Left ventricle myocardium superior (tissue), 1 donor: ENCODE measurements at regions not wholly inside any gene's neighbourhood (a gene's known extent, or its start where the extent isn't known, plus 50 kb on each side); places are given as distances from the start of the nearest gene placed in this dataset.
"Not testable (repeated sequence)": the region's sequence is repeated elsewhere in the genome, so short reads cannot be mapped to it uniquely, and the experiment has no call there.

ENCODE experiments used
- ATAC-seq: fragments of 200-7000 bp; cut with Tn5 transposase; one replicate; pipeline ENCODE4 v1.9.1; 2020; ENCODE audit warnings: mild to moderate bottlenecking, moderate library complexity
- DNase-seq: peaks from one replicate; pipeline ENCODE4 v3.0.0-alpha.2; 2020
- intact Hi-C: fragments of 100-400 bp; cut with micrococcal nuclease; formaldehyde crosslinking; loops from one replicate; pipeline ENCODE4 v1.11.0; 2022
- donor health status: DM: no; HTN: yes; CAD: no; lungs with severe emphysema.

GRCh38 chr13:85557691-85558467, 241.3 kb downstream of the SLITRK6 start:
- intact Hi-C loops = no loop called here
- DNase-seq (no peak), ATAC-seq (no peak)

- ATAC-seq = no peak
- DNase-seq = no peak
- intact Hi-C loops = no loop called here
Observed at GRCh38 chr13:85551012-85551411, 248.2 kb downstream of the SLITRK6 start.

- ATAC-seq (no peak), DNase-seq (no peak)
- intact Hi-C loops = no loop called here
Observed at GRCh38 chr13:85549819-85550218, 249.4 kb downstream of the SLITRK6 start.

GRCh38 chr13:85548845-85549244, 250.4 kb downstream of the SLITRK6 start:
- ATAC-seq, intact Hi-C loops, DNase-seq: not testable (repeated sequence)

- intact Hi-C loops = no loop called here
- DNase-seq (no peak), ATAC-seq (no peak)
Observed at GRCh38 chr13:85545771-85546170, 253.4 kb downstream of the SLITRK6 start.

GRCh38 chr13:85544756-85545155, 254.5 kb downstream of the SLITRK6 start:
- ATAC-seq (no peak), DNase-seq (no peak)
- intact Hi-C loops = no loop called here

- DNase-seq (no peak), ATAC-seq (no peak)
- intact Hi-C loops = no loop called here
Observed at GRCh38 chr13:85543144-85543543, 256.1 kb downstream of the SLITRK6 start.

GRCh38 chr13:85541476-85541875, 257.7 kb downstream of the SLITRK6 start:
- intact Hi-C loops = no loop called here
- ATAC-seq (no peak), DNase-seq (no peak)

- DNase-seq = no peak
- intact Hi-C loops = no loop called here
- no peak for ATAC-seq
Observed at GRCh38 chr13:85538957-85539356, 260.3 kb downstream of the SLITRK6 start.

GRCh38 chr13:85537601-85538000, 261.6 kb downstream of the SLITRK6 start:
- DNase-seq (no peak), ATAC-seq (no peak)
- intact Hi-C loops = no loop called here

GRCh38 chr13:85536706-85537105, 262.5 kb downstream of the SLITRK6 start:
- DNase-seq = no peak
- ATAC-seq = no peak
- intact Hi-C loops = no loop called here

- ATAC-seq (no peak), DNase-seq (no peak)
- intact Hi-C loops = no loop called here
Observed at GRCh38 chr13:85535316-85536084, 263.7 kb downstream of the SLITRK6 start.

- DNase-seq (no peak), ATAC-seq (no peak)
- intact Hi-C loops = no loop called here
Observed at GRCh38 chr13:85533911-85534310, 265.3 kb downstream of the SLITRK6 start.

- ATAC-seq (no peak), DNase-seq (no peak)
- intact Hi-C loops = no loop called here
Observed at GRCh38 chr13:85529218-85529594, 270.0 kb downstream of the SLITRK6 start.

GRCh38 chr13:85528491-85529217, 270.6 kb downstream of the SLITRK6 start:
- intact Hi-C loops = no loop called here
- DNase-seq (no peak), ATAC-seq (no peak)

- no peak for ATAC-seq
- intact Hi-C loops = no loop called here
Observed at GRCh38 chr13:85527316-85527715, 271.9 kb downstream of the SLITRK6 start.

GRCh38 chr13:85525411-85525810, 273.8 kb downstream of the SLITRK6 start:
- no peak for DNase-seq
- ATAC-seq = no peak
- intact Hi-C loops = no loop called here

More at GRCh38 chr13:85527316-85527715, 271.9 kb downstream of the SLITRK6 start:
- DNase-seq = no peak

- intact Hi-C loops = no loop called here
- ATAC-seq = no peak
- DNase-seq = no peak
Observed at GRCh38 chr13:85521657-85522056, 277.6 kb downstream of the SLITRK6 start.

GRCh38 chr13:85520445-85520844, 278.8 kb downstream of the SLITRK6 start:
- DNase-seq (no peak), ATAC-seq (peak; percentile 36)
- intact Hi-C loops = no loop called here

- ATAC-seq (no peak), DNase-seq (no peak)
- intact Hi-C loops = no loop called here
Observed at GRCh38 chr13:85519363-85519762, 279.9 kb downstream of the SLITRK6 start.
